ENCODE measurements at regions not wholly inside any gene's neighbourhood (a gene's known extent, or its start where the extent isn't known, plus 50 kb on each side); places are given as distances from the start of the nearest gene placed in this dataset.

- TF ChIP-seq CTCF (conservative IDR thresholded peaks at IDR 0.05; ENCODE audit: low read length), result no peak
- TF ChIP-seq EZH2phosphoT487 (IDR thresholded peaks at IDR 0.05; ENCODE audit: borderline replicate concordance), result no peak
Observed at GRCh38 chr10:35754519-35754918, 112.4 kb upstream of the FZD8 start.

Data from Loucy (cell line).